NT2/D1 (cell line): ENCODE measurements at regions not wholly inside any gene's neighbourhood (a gene's known extent, or its start where the extent isn't known, plus 50 kb on each side); places are given as distances from the start of the nearest gene placed in this dataset.
A peak's percentile ranks its signal among the peaks of the same experiment; 100 is the strongest.

Experiments used
- DNase-seq: peaks from one replicate; pipeline ENCODE4 v3.0.0-alpha.2; 2011; ENCODE audit warnings: low read depth, low spot score
- H3K27me3 ChIP-seq: 2 replicates; pipeline ENCODE4 v1.6.0; 2011; ENCODE audit warnings: mild to moderate bottlenecking; ENCODE audit not compliant: insufficient read length, insufficient read depth
- H3K36me3 ChIP-seq: 2 replicates; pipeline ENCODE4 v1.6.1; 2011; ENCODE audit warnings: mild to moderate bottlenecking, low read length, mixed read lengths; ENCODE audit not compliant: insufficient read depth, insufficient read length
- H3K4me1 ChIP-seq: 2 replicates; pipeline ENCODE4 v1.5.1; 2011; ENCODE audit not compliant: insufficient read depth, insufficient read length
- H3K4me3 ChIP-seq: 2 replicates; pipeline ENCODE4 v1.5.1; 2011; ENCODE audit warnings: low read depth; ENCODE audit not compliant: insufficient read length
- H3K9ac ChIP-seq: 2 replicates; pipeline ENCODE4 v1.6.0; 2011; ENCODE audit warnings: low read depth; ENCODE audit not compliant: insufficient read length
- H3K9me3 ChIP-seq: 2 replicates; pipeline ENCODE4 v1.5.1; 2011; ENCODE audit warnings: mild to moderate bottlenecking, low read length; ENCODE audit not compliant: insufficient read depth
- SUZ12 ChIP-seq: IDR thresholded peaks from 2 replicates; pipeline ENCODE4 v1.6.1; 2011; ENCODE audit not compliant: insufficient read length, insufficient read depth; ENCODE audit errors: extremely low read depth
- YY1 ChIP-seq: IDR thresholded peaks from 2 replicates; pipeline ENCODE4 v1.6.1; 2011; ENCODE audit not compliant: insufficient read length, insufficient read depth
- ZNF274 ChIP-seq: IDR thresholded peaks from 2 replicates; pipeline ENCODE4 v1.6.1; 2011; ENCODE audit warnings: mild to moderate bottlenecking, low read depth, low read length

DNA sequence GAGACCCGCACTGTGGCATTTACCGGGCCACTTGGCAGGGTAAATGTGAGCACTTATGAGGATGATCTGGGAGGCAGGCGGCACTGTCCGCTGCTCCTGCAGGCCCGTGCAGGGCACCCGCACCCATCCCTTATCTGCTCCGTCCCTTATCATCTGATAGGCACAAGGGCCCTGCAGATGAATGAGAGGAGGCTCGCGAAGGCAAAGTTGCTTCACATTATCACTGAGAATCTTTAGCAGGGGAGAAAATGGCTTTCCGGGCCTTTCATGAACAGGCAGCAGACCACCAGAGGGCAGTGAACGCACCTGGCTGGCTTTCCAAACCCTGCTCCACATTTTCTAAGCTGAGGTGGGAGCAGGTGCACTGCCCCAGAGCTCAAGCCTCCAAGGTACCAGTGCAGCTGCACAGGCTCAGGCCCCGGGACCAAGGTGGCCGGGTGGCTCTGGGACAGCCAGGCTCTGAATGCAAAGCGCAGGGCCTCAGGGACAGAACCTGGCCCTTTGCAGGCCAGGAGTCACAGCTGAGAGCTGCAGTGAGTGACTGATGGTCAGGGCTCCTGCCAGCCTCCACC, 165.6 kb downstream of the SHANK2 start:
- Histone ChIP-seq H3K4me1 (no peaks in the 10 kb centered on the region), H3K4me3 (no peak overlapping the region), H3K9me3 (no peaks in the 10 kb centered on the region), H3K9ac (no peak overlapping the region), H3K36me3 (no peaks in the 10 kb centered on the region), H3K27me3 (no peaks in the 10 kb centered on the region)
- TF ChIP-seq ZNF274 (no peak), YY1 (no peak)
- peak; percentile 42 for DNase-seq

DNA sequence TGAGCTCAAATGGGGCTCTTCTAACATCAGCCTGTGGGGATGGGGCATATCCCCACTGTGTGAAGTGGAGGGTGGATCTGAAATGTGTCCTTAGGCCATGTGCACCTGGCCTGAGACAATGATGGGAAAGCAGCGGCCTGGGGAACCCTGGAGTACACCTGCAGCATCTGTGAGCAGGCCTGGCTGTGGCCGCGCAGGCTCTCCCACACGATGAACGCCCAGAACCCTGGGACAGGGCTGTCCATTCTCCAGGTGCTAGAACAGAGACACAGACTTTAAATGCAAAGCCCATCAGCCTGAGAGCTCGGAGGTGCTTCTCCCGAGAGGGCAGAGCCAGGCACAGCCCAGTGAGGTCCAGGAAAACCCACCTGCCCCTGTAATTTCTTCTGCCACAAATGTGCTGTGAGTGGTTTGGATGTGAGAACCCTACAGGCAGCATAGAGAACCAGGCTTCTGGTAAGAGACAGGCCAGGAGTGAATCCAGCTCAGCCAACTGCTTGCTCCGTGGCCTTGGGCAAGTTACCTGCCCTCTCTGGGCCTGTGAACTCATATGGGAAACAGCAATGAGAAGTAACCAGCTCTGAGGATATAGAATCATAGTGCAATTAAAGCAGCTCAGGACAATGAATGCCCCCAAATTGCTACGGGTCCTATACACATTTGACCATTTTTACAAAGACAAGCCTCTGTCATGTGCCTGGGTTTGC, 167.9 kb downstream of the SHANK2 start:
- no peaks in the 10 kb centered on the region for H3K36me3 ChIP-seq
- no peaks in the 10 kb centered on the region for H3K4me1 ChIP-seq
- TF ChIP-seq SUZ12 (no peak), ZNF274 (no peak), YY1 (no peak)
- no peak for DNase-seq
- no peaks in the 10 kb centered on the region for H3K27me3 ChIP-seq
- H3K9me3 ChIP-seq, result no peaks in the 10 kb centered on the region
- no peak overlapping the region for H3K9ac ChIP-seq
- H3K4me3 ChIP-seq, result no peak overlapping the region

DNA sequence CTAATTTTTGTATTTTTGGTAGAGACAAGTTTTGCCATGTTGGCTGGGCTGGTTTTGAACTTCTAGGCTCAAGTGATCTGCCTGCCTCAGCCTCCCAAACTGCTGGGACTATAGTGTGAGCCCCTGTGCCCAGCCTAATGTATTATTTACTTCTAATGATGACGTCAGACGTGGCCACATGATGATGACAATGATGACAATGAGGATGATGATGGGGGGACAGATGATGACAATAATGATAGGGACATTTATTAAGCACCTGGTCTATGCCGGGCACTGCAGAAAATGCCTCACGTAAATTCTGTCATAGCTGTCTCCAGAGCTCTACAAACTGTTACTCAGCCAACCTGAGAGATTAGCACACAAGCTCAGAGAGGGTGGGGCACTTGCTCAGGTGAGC, 169.3 kb downstream of the SHANK2 start:
- Histone ChIP-seq H3K27me3 (no peaks in the 10 kb centered on the region), H3K36me3 (no peaks in the 10 kb centered on the region), H3K4me3 (no peak overlapping the region), H3K9me3 (0 out of 2 replicates have a peak, but pooled peaks cover 5% of the 10 kb centered on the region), H3K4me1 (no peaks in the 10 kb centered on the region), H3K9ac (no peak overlapping the region)
- TF ChIP-seq SUZ12 (no peak), ZNF274 (no peak), YY1 (no peak)
- DNase-seq, result no peak

DNA sequence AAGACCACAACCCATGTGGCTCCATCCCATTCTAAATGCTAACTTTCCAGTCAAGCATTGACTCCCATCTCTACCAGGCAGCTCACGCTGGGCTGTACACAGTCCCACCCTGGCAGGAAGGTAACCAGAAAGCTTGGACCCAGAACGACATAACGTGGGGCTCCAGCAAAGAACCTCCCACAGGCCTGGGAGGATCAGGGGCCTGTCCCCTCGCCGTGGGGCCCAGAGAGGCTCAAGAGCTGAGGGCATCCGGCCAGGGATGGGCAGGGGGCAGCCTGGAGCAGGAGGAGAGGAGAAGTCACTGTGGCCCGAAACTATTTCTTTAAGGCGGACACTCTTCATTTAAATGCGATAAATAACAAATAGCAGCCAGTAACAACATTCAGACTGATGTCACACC, 169.9 kb downstream of the SHANK2 start:
- no peaks in the 10 kb centered on the region for H3K27me3 ChIP-seq

DNA sequence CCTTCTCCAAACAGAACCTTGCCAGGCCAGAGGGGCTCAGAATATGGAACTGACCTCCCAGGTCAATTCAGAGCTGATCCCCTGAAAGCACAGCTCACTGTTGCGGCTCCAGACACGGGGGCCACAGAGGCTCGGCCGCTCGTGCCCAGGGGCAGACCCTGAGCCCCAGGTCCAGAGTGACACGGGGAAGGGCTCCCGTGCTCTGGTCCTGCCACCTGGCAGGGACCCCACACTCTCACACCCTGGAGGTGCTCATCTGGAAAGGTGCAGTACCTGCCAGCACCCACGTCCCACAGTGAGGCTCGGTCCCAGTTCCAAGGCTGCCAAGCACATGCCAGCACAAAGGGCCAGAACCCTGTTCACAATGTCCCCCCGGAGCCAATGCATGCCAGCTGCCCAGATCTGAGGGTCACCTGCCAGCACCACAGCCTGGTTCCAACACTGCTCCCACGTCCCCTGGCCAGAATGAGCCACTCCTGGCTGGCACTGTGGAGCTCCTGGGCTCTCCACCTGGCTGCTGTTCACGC, 170.6 kb downstream of the SHANK2 start:
- H3K9me3 ChIP-seq, result peaks cover 12% of the 10 kb centered on the region; the same call in 1 of the 2 replicates
- H3K27me3 ChIP-seq, result no peaks in the 10 kb centered on the region
- no peak overlapping the region for H3K9ac ChIP-seq
- no peak for DNase-seq
- no peaks in the 10 kb centered on the region for H3K4me1 ChIP-seq
- no peaks in the 10 kb centered on the region for H3K36me3 ChIP-seq
- no peak overlapping the region for H3K4me3 ChIP-seq
- TF ChIP-seq YY1, result no peak
- TF ChIP-seq ZNF274, result no peak
- no peak for TF ChIP-seq SUZ12

More for the DNA sequence above, 169.9 kb downstream of the SHANK2 start:
- H3K4me1 ChIP-seq, result no peaks in the 10 kb centered on the region
- DNase-seq, result no peak
- peaks cover 12% of the 10 kb centered on the region; the same call in 1 of the 2 replicates for H3K9me3 ChIP-seq
- no peak overlapping the region for H3K4me3 ChIP-seq
- TF ChIP-seq YY1 (no peak), ZNF274 (no peak), SUZ12 (no peak)
- no peaks in the 10 kb centered on the region for H3K36me3 ChIP-seq
- H3K9ac ChIP-seq, result no peak overlapping the region

DNA sequence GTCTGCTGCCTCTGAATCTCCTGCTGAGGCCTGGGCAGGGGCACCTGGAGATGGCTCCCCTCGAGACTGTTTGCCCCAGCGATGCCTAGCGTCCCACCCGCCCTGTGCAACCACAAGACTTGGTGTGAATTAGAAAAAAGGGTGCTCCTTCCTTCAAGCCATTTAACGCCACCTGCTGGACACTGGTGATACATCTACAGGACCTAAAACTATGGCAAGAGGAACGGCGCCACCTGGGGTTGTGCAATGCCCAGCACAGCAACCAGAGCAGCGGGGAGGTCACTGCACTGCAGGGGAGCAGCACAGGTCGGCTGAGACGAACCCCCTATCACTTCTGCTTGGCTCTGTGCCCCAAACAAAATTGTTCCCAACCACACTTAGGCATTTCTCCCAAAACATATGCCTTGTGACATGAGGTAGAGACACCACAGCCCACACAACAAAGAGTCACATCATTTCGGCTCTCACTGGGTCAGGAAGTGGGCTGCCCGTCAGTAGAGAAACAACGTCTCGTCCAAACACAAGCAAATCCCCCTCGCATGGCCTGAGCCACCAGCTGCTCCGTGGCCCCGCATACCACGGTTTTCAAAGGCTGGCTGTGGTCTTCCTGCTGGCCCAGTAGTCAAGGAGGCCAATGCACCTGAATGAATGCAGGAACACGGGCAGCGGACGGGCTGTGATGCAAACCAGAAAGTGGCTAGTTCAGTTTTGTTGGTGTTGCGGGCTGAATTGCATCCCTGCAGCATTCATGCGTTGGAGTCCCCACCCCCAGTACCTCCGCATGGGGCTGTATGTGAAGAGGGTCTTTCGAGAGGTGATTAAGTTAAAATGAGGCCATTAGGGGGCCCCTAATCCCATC, 171.9 kb downstream of the SHANK2 start:
- TF ChIP-seq ZNF274 (no peak), YY1 (no peak), SUZ12 (no peak)
- DNase-seq, result peak; percentile 90
- Histone ChIP-seq H3K4me3 (no peak overlapping the region), H3K9me3 (peaks cover 12% of the 10 kb centered on the region; the same call in 1 of the 2 replicates), H3K36me3 (no peaks in the 10 kb centered on the region), H3K9ac (no peak overlapping the region), H3K27me3 (no peaks in the 10 kb centered on the region), H3K4me1 (peaks cover 2% of the 10 kb centered on the region)

DNA sequence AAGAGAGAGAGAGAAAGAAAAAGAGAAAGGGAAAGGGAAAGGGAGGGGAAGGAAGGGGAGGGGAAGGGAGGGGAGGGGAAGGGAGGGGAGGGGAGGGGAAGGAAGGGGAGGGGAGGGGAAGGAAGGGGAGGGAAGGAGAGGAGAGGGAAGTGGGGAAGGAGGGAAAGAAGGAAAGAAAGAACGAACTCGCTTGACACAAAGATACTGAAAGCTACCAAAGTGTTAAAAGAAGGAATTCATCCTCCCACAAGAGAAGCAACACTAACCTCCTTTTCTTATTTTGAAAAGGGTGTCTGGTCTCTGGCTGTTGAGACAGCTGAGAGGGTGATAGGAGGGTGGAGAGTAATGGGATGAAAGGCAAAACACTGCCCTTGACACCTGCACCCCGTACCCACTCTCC, 172.6 kb downstream of the SHANK2 start:
- TF ChIP-seq SUZ12, result no peak
- no peak for TF ChIP-seq ZNF274
- TF ChIP-seq YY1, result no peak
- H3K9ac ChIP-seq, result no peak overlapping the region
- no peak overlapping the region for H3K4me3 ChIP-seq
- H3K9me3 ChIP-seq, result peaks cover 12% of the 10 kb centered on the region; the same call in 1 of the 2 replicates
- H3K36me3 ChIP-seq, result no peaks in the 10 kb centered on the region
- no peaks in the 10 kb centered on the region for H3K27me3 ChIP-seq
- no peak for DNase-seq
- H3K4me1 ChIP-seq, result peaks cover 2% of the 10 kb centered on the region
